Natural killer cell (primary cell): ENCODE measurements at regions not wholly inside any gene's neighbourhood (a gene's known extent, or its start where the extent isn't known, plus 50 kb on each side); places are given as distances from the start of the nearest gene placed in this dataset.

Experiments used
- ATAC-seq, 3 donors: fragments of 150-1000 bp in 2 of 3; fragments of 200-7000 bp in 1 of 3; cut with Tn5 transposase; 1 replicate in 1 of 3; 2 replicates in 2 of 3; pipeline ENCODE4 v1.10.0; 2021; ENCODE audit warnings: mild to moderate bottlenecking in 2 of 3, moderate library complexity in 2 of 3
- DNase-seq, 2 donors: peaks; one replicate each; pipeline versions ENCODE4 v3.0.0 to v3.0.0-alpha.2; 2013 to 2021; ENCODE audit warnings: mixed read lengths in 1 of 2
- H3K27ac ChIP-seq: one replicate; pipeline ENCODE4 v1.5.1; 2013; ENCODE audit warnings: mild to moderate bottlenecking, low read length
- H3K27me3 ChIP-seq: one replicate; pipeline ENCODE4 v1.6.1; 2013; ENCODE audit warnings: low read length; ENCODE audit not compliant: control insufficient read depth, insufficient read depth
- H3K36me3 ChIP-seq: one replicate; pipeline ENCODE4 v1.6.1; 2013; ENCODE audit warnings: low read length; ENCODE audit not compliant: control insufficient read depth, insufficient read depth
- H3K4me1 ChIP-seq: one replicate; pipeline ENCODE4 v1.6.1; 2013; ENCODE audit warnings: low read length; ENCODE audit not compliant: control insufficient read depth, insufficient read depth
- H3K4me3 ChIP-seq: one replicate; pipeline ENCODE4 v1.5.1; 2013; ENCODE audit warnings: low read length
- H3K9me3 ChIP-seq: one replicate; pipeline ENCODE4 v1.6.1; 2013; ENCODE audit warnings: low read length; ENCODE audit not compliant: control insufficient read depth, insufficient read depth
- H3K27ac Mint-ChIP-seq, 2 donors: one replicate each; pipeline ENCODE4 v1.8.0; 2022; ENCODE audit warnings: mild to moderate bottlenecking in 2 of 2, mixed read lengths in 2 of 2, moderate library complexity in 1 of 2
- H3K27me3 Mint-ChIP-seq, 2 donors: one replicate each; pipeline ENCODE4 v1.8.0; 2022; ENCODE audit warnings: low read depth in 2 of 2, mixed read lengths in 2 of 2
- H3K36me3 Mint-ChIP-seq: one replicate; pipeline ENCODE4 v1.8.0; 2022; ENCODE audit warnings: mixed read lengths
- H3K4me1 Mint-ChIP-seq, 2 donors: one replicate each; pipeline ENCODE4 v1.8.0; 2022; ENCODE audit warnings: mixed read lengths in 2 of 2
- H3K4me3 Mint-ChIP-seq: one replicate; pipeline ENCODE4 v1.8.0; 2022; ENCODE audit warnings: mild to moderate bottlenecking, moderate library complexity, mixed read lengths
- H3K9me3 Mint-ChIP-seq, 2 donors: one replicate each; pipeline ENCODE4 v1.8.0; 2022; ENCODE audit warnings: mixed read lengths in 2 of 2
- WGBS: methylation state at CpG from one replicate; pipeline ENCODE4 v1.1.7; 2013; ENCODE audit warnings: missing lambda C conversion rate; ENCODE audit not compliant: insufficient coverage; 5-methylcytosine and 5-hydroxymethylcytosine counted together
- intact Hi-C: fragments of 100-400 bp; cut with micrococcal nuclease; formaldehyde crosslinking; loops from one replicate; pipeline ENCODE4 v1.14.2; 2022
- TF ChIP-seq, protein P1 (sequence below): fragments of 200-600 bp; IDR thresholded peaks from one replicate; pipeline ENCODE4 v1.8.0; 2022; ENCODE audit warnings: antibody characterized with exemption

DNA sequence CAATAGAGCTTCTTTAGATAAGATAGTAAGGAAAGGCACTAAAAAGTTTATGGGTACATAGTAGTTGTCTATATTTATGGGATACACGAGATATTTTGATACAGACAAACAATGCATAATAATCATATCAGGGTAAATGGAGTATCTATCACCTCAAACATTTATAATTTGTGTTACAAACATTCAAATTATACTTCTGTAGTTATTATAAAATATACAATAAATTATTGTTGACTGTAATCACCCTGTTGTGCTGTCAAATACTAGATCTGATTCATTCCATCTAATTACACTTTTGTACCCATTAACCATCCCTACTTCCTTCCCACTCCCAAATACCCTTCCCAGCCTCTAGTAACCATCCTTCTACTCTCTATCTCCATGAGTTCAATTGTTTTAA is 179.7 kb downstream of the FOXG1 start:
- Histone ChIP-seq H3K27me3 (no peaks in the 10 kb centered on the region), H3K9me3 (no peaks in the 10 kb centered on the region), H3K4me3 (no peak overlapping the region), H3K27ac (no peak overlapping the region), H3K36me3 (no peaks in the 10 kb centered on the region), H3K4me1 (no peaks in the 10 kb centered on the region)
- no peaks in the 10 kb centered on the region for H3K4me1 Mint-ChIP-seq
- H3K27ac Mint-ChIP-seq: no peak overlapping the region
- intact Hi-C loops: no loop called here
- DNase-seq: no peak
- no peak for ATAC-seq
- no CpG with 5 or more reads among the region's 1 CpG for WGBS
- TF ChIP-seq, protein P1, sequence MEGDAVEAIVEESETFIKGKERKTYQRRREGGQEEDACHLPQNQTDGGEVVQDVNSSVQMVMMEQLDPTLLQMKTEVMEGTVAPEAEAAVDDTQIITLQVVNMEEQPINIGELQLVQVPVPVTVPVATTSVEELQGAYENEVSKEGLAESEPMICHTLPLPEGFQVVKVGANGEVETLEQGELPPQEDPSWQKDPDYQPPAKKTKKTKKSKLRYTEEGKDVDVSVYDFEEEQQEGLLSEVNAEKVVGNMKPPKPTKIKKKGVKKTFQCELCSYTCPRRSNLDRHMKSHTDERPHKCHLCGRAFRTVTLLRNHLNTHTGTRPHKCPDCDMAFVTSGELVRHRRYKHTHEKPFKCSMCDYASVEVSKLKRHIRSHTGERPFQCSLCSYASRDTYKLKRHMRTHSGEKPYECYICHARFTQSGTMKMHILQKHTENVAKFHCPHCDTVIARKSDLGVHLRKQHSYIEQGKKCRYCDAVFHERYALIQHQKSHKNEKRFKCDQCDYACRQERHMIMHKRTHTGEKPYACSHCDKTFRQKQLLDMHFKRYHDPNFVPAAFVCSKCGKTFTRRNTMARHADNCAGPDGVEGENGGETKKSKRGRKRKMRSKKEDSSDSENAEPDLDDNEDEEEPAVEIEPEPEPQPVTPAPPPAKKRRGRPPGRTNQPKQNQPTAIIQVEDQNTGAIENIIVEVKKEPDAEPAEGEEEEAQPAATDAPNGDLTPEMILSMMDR: no peak
- no peak overlapping the region for H3K4me3 Mint-ChIP-seq
- no peaks in the 10 kb centered on the region for H3K36me3 Mint-ChIP-seq
- peaks cover 16 to 20% of the 10 kb centered on the region in 2 donors for H3K9me3 Mint-ChIP-seq
- H3K27me3 Mint-ChIP-seq: no peaks in the 10 kb centered on the region

DNA sequence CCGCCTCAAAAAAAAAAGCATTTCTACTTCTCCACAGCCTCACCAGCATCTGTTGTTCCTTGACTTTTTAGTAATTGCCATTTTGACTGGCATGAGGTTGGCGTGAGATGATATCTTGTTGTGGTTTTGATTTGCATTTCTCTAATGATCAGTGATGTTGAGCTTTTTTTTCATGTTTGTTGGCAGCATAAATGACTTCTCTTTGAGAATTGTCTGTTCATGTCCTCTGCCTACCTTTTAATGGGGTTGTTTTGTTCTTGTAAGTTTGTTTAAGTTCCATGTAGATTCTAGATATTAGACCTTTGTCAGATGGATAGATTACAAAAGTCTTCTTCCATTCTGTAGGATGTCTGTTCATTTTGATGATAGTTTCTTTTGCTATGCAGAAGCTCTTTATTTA is 182.9 kb downstream of the FOXG1 start:
- Mint-ChIP-seq H3K9me3 (peaks cover 22 to 32% of the 10 kb centered on the region in 2 donors), H3K4me1 (no peaks in the 10 kb centered on the region)
- 85% methylated on average over 2 of the region's 2 CpGs for WGBS

DNA sequence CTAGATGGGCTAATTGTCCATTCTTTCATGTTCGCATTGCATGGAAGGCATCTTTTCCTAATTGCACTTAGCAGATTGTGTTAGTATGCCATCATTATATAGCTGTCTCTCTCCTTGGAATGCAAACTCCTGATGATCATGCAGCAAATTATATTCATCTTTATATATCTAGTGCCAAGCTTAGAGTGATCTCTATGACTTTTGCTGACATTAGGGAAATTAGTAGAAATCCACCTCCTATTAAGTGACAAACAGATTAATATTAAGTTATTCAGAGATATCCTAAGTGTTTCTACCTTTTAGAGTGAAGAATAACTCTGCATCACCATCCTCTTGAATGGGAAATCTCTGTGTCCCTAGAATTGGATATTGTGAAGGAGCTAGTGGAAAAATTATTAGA is 185.6 kb downstream of the FOXG1 start:
- Histone ChIP-seq H3K36me3 (no peaks in the 10 kb centered on the region), H3K4me1 (no peaks in the 10 kb centered on the region), H3K4me3 (no peak overlapping the region), H3K27ac (no peak overlapping the region), H3K9me3 (peaks cover 4% of the 10 kb centered on the region), H3K27me3 (no peaks in the 10 kb centered on the region)
- Mint-ChIP-seq H3K27me3 (no peaks in the 10 kb centered on the region), H3K4me3 (no peak overlapping the region), H3K36me3 (no peaks in the 10 kb centered on the region), H3K9me3 (peaks cover 20 to 36% of the 10 kb centered on the region in 2 donors), H3K4me1 (no peaks in the 10 kb centered on the region), H3K27ac (no peak overlapping the region)
- ATAC-seq (no peak), DNase-seq (no peak)
- TF ChIP-seq, protein P1: no peak
- intact Hi-C loops: no loop called here
- WGBS: 100% methylated on average over 1 of the region's 1 CpG

More for the DNA sequence above, 182.9 kb downstream of the FOXG1 start:
- Mint-ChIP-seq H3K27ac (no peak overlapping the region), H3K36me3 (no peaks in the 10 kb centered on the region), H3K4me3 (no peak overlapping the region), H3K27me3 (no peaks in the 10 kb centered on the region)
- Histone ChIP-seq H3K9me3 (peaks cover 2% of the 10 kb centered on the region), H3K4me1 (no peaks in the 10 kb centered on the region), H3K27ac (no peak overlapping the region), H3K4me3 (no peak overlapping the region), H3K36me3 (no peaks in the 10 kb centered on the region), H3K27me3 (no peaks in the 10 kb centered on the region)
- TF ChIP-seq, protein P1: no peak
- no peak for DNase-seq
- ATAC-seq: no peak
- intact Hi-C loops: no loop called here

GRCh38 chr14:28952666-28953065 is 186.1 kb downstream of the FOXG1 start:
- no peak for ATAC-seq
- Histone ChIP-seq H3K36me3 (no peaks in the 10 kb centered on the region), H3K9me3 (peaks cover 4% of the 10 kb centered on the region), H3K27ac (no peak overlapping the region), H3K27me3 (no peaks in the 10 kb centered on the region), H3K4me1 (no peaks in the 10 kb centered on the region), H3K4me3 (no peak overlapping the region)
- Mint-ChIP-seq H3K27me3 (no peaks in the 10 kb centered on the region), H3K36me3 (no peaks in the 10 kb centered on the region), H3K4me3 (no peak overlapping the region), H3K27ac (no peak overlapping the region), H3K4me1 (no peaks in the 10 kb centered on the region), H3K9me3 (peaks cover 22 to 39% of the 10 kb centered on the region in 2 donors)
- intact Hi-C loops: no loop called here
- TF ChIP-seq, protein P1: no peak
- DNase-seq: no peak
